RWPE1 (cell line): ENCODE measurements at regions not wholly inside any gene's neighbourhood (a gene's known extent, or its start where the extent isn't known, plus 50 kb on each side); places are given as distances from the start of the nearest gene placed in this dataset.
A peak's percentile ranks its signal among the peaks of the same experiment; 100 is the strongest.

Experiments
- CTCF ChIA-PET: fragments of 350-600 bp; sonication (Branson Sonifier 250); formaldehyde crosslinking; extraction: SDS; loops from one replicate; lab custom pipeline; 2021; lab: Yijun Ruan, JAX
- POLR2A ChIA-PET: fragments of 400-600 bp; formaldehyde crosslinking; extraction: SDS; loops from one replicate; lab custom pipeline; 2020; ENCODE audit warnings: antibody characterized with exemption; ENCODE audit not compliant: low non-redundant PET; lab: Yijun Ruan, JAX
- DNase-seq: peaks from one replicate; pipeline ENCODE4 v3.0.0; 2012; ENCODE audit warnings: low spot score
- H3K27ac ChIP-seq: fragments of 450-650 bp; 2 replicates; pipeline ENCODE4 v1.5.1; 2017
- CTCF ChIP-seq: fragments of 450-650 bp; conservative IDR thresholded peaks from 2 replicates; pipeline ENCODE4 v1.5.1; 2017; ENCODE audit warnings: low read depth, mild to moderate bottlenecking

- no peak for DNase-seq
- TF ChIP-seq CTCF: no peak
- POLR2A ChIA-PET: no interaction called here
- H3K27ac ChIP-seq: no peak overlapping the region
- CTCF ChIA-PET: no interaction called here
Measured at GRCh38 chr13:107669391-107669993, 545.8 kb downstream of the LIG4 start.

GRCh38 chr13:107665926-107666458 lies 549.3 kb downstream of the LIG4 start:
- no peak for TF ChIP-seq CTCF
- H3K27ac ChIP-seq: no peak overlapping the region
- ChIA-PET CTCF (no interaction called here), POLR2A (no interaction called here)
- DNase-seq: no peak

- DNase-seq: peak; percentile 3
- ChIA-PET POLR2A (no interaction called here), CTCF (interaction anchor here (0.6 to 1.1 kb wide), 9 partner anchors 82 to 1976 kb away, joined by 3 read pairs; no protein-coding TSS in a partner anchor)
- peak; percentile 74 for TF ChIP-seq CTCF
- no peak overlapping the region for H3K27ac ChIP-seq
Measured at GRCh38 chr13:107650081-107650701, 565.1 kb downstream of the LIG4 start.

- CTCF ChIA-PET: interaction anchor here (0.5 to 0.6 kb wide), 2 partner anchors 19 to 157 kb away, joined by 3 read pairs; no protein-coding TSS in a partner anchor
- POLR2A ChIA-PET: no interaction called here
- TF ChIP-seq CTCF: no peak
- no peak overlapping the region for H3K27ac ChIP-seq
- no peak for DNase-seq
Measured at GRCh38 chr13:107649079-107649478, 566.3 kb downstream of the LIG4 start.

- no peak for DNase-seq
- CTCF ChIA-PET: no interaction called here
- POLR2A ChIA-PET: no interaction called here
- no peak overlapping the region for H3K27ac ChIP-seq
- no peak for TF ChIP-seq CTCF
Measured at GRCh38 chr13:107644136-107644535, 571.2 kb downstream of the LIG4 start.

GRCh38 chr13:107643615-107644014 lies 571.7 kb downstream of the LIG4 start:
- no peak for DNase-seq
- TF ChIP-seq CTCF: no peak
- no peak overlapping the region for H3K27ac ChIP-seq
- ChIA-PET POLR2A (no interaction called here), CTCF (no interaction called here)
